Thyroid gland (tissue), 4 donors: ENCODE measurements at regions not wholly inside any gene's neighbourhood (a gene's known extent, or its start where the extent isn't known, plus 50 kb on each side); places are given as distances from the start of the nearest gene placed in this dataset.

Experiments
- CTCF ChIP-seq, 6 experiments: fragments of 200-600 bp in 3 of 6; fragments of 450-650 bp in 3 of 6; sonication (generic) in 3 of 6; IDR thresholded peaks; one replicate each; pipeline ENCODE4 v1.5.1; 2016 to 2019; ENCODE audit warnings: antibody characterized with exemption in 6 of 6, mild to moderate bottlenecking in 2 of 6, inconsistent platforms in 1 of 6, moderate library complexity in 1 of 6
- POLR2A ChIP-seq, 2 donors: fragments of 450-650 bp; IDR thresholded peaks; one replicate each; pipeline ENCODE4 v1.6.1; 2017; ENCODE audit warnings: antibody characterized with exemption in 2 of 2, mild to moderate bottlenecking in 2 of 2, moderate library complexity in 1 of 2

- TF ChIP-seq CTCF (IDR thresholded peaks at IDR 0.05) (no peak), POLR2A (IDR thresholded peaks at IDR 0.05) (no peak)
These were observed 204.7 kb upstream of the ZNF32 start for GRCh38 chr10:43853369-43853768.
